HEK293 (cell line): ENCODE measurements at regions not wholly inside any gene's neighbourhood (a gene's known extent, or its start where the extent isn't known, plus 50 kb on each side); places are given as distances from the start of the nearest gene placed in this dataset.
"Not testable (repeated sequence)": the region's sequence is repeated elsewhere in the genome, so short reads cannot be mapped to it uniquely, and the experiment has no call there.

Experiments used
- CTCF ChIA-PET: fragments of 350-600 bp; formaldehyde crosslinking; extraction: SDS; loops from one replicate; lab custom pipeline; 2021; ENCODE audit warnings: antibody characterized with exemption; lab: Yijun Ruan, JAX
- POLR2A ChIA-PET: fragments of 300-600 bp; formaldehyde crosslinking; extraction: SDS; loops from one replicate; lab custom pipeline; 2020; ENCODE audit warnings: antibody characterized with exemption, inconsistent platforms; lab: Yijun Ruan, JAX
- H3K27ac ChIP-seq: fragments of 200-500 bp; sonication (Bioruptor generic); 2 replicates; pipeline ENCODE4 v1.5.1; 2014; ENCODE audit warnings: low read depth, low read length, control low read depth, inconsistent platforms; ENCODE audit errors: extremely low read depth
- H3K36me3 ChIP-seq, 2 experiments: fragments of 200-500 bp in 1 of 2; sonication (Bioruptor generic) in 1 of 2; 1 replicate in 1 of 2; 2 replicates in 1 of 2; pipeline ENCODE4 v1.5.1; 2014 to 2017; ENCODE audit warnings: inconsistent platforms in 2 of 2, low read length in 2 of 2; ENCODE audit not compliant: control insufficient read depth in 2 of 2, insufficient read depth in 1 of 2
- H3K4me1 ChIP-seq: fragments of 200-500 bp; sonication (Bioruptor generic); 2 replicates; pipeline ENCODE4 v1.5.1; 2014; ENCODE audit warnings: mild to moderate bottlenecking, low read length, inconsistent platforms; ENCODE audit not compliant: control insufficient read depth, insufficient read depth
- H3K4me3 ChIP-seq: 2 replicates; pipeline ENCODE4 v1.5.1; 2011; ENCODE audit warnings: low read depth, mild to moderate bottlenecking, control low read depth, low read length, moderate library complexity
- H3K9me3 ChIP-seq: fragments of 200-500 bp; sonication (Bioruptor generic); 2 replicates; pipeline ENCODE4 v1.5.1; 2014; ENCODE audit warnings: low read depth, low read length, inconsistent platforms; ENCODE audit not compliant: control insufficient read depth, insufficient read depth
- IKZF3 ChIP-seq: fragments of 450-650 bp; IDR thresholded peaks from 2 replicates; pipeline ENCODE4 v1.5.0; 2018; ENCODE audit warnings: missing biosample characterization, mild to moderate bottlenecking, missing genetic modification characterization, moderate library complexity
- KLF7 ChIP-seq: fragments of 450-650 bp; formaldehyde crosslinking; IDR thresholded peaks from 2 replicates; pipeline ENCODE4 v1.5.1; 2016; ENCODE audit warnings: missing biosample characterization, missing genetic modification characterization, borderline replicate concordance
- ZNF138 ChIP-seq: fragments of 450-650 bp; formaldehyde crosslinking; IDR thresholded peaks from 2 replicates; pipeline ENCODE4 v1.5.1; 2016; ENCODE audit warnings: missing biosample characterization, missing genetic modification characterization, borderline replicate concordance
- ZNF155 ChIP-seq: fragments of 450-650 bp; formaldehyde crosslinking; IDR thresholded peaks from 2 replicates; pipeline ENCODE4 v1.5.1; 2016; ENCODE audit warnings: missing biosample characterization, missing genetic modification characterization
- ZNF202 ChIP-seq: fragments of 450-650 bp; formaldehyde crosslinking; IDR thresholded peaks from 2 replicates; pipeline ENCODE4 v1.5.1; 2016; ENCODE audit warnings: missing biosample characterization, missing genetic modification characterization, borderline replicate concordance
- ZNF221 ChIP-seq: fragments of 450-650 bp; formaldehyde crosslinking; IDR thresholded peaks from 2 replicates; pipeline ENCODE4 v1.5.1; 2017; ENCODE audit warnings: missing biosample characterization, missing genetic modification characterization, borderline replicate concordance
- ZNF23 ChIP-seq: fragments of 450-650 bp; formaldehyde crosslinking; IDR thresholded peaks from 2 replicates; pipeline ENCODE4 v1.5.1; 2016; ENCODE audit warnings: missing biosample characterization, missing genetic modification characterization, borderline replicate concordance
- ZNF239 ChIP-seq: fragments of 450-650 bp; formaldehyde crosslinking; IDR thresholded peaks from 2 replicates; pipeline ENCODE4 v1.5.1; 2016; ENCODE audit warnings: missing biosample characterization, missing genetic modification characterization
- ZNF26 ChIP-seq: fragments of 450-650 bp; formaldehyde crosslinking; IDR thresholded peaks from 2 replicates; pipeline ENCODE4 v1.5.1; 2016; ENCODE audit warnings: missing biosample characterization, missing genetic modification characterization
- ZNF274 ChIP-seq, 2 experiments: fragments of 200-500 bp in 1 of 2; fragments of 450-650 bp in 1 of 2; sonication (Bioruptor generic) in 1 of 2; formaldehyde crosslinking in 1 of 2; IDR thresholded peaks; 2 replicates each; pipeline versions ENCODE4 v1.5.1 to v1.6.1; 2014 to 2016; ENCODE audit warnings: borderline replicate concordance in 1 of 2, inconsistent platforms in 1 of 2, low read length in 1 of 2, missing biosample characterization in 1 of 2, missing genetic modification characterization in 1 of 2
- ZNF302 ChIP-seq: fragments of 450-650 bp; formaldehyde crosslinking; IDR thresholded peaks from 2 replicates; pipeline ENCODE4 v1.5.1; 2016; ENCODE audit warnings: missing biosample characterization, missing genetic modification characterization, low read depth
- ZNF391 ChIP-seq: fragments of 450-650 bp; formaldehyde crosslinking; IDR thresholded peaks from 2 replicates; pipeline ENCODE4 v1.5.1; 2016; ENCODE audit warnings: low read depth, missing biosample characterization, missing genetic modification characterization, borderline replicate concordance
- ZNF416 ChIP-seq: fragments of 450-650 bp; formaldehyde crosslinking; IDR thresholded peaks from 2 replicates; pipeline ENCODE4 v1.5.1; 2016; ENCODE audit warnings: missing biosample characterization, missing genetic modification characterization
- ZNF521 ChIP-seq: fragments of 450-650 bp; formaldehyde crosslinking; IDR thresholded peaks from 2 replicates; pipeline ENCODE4 v1.5.1; 2017; ENCODE audit warnings: missing biosample characterization, mild to moderate bottlenecking, missing genetic modification characterization
- ZNF600 ChIP-seq: fragments of 450-650 bp; formaldehyde crosslinking; IDR thresholded peaks from 2 replicates; pipeline ENCODE4 v1.5.1; 2016; ENCODE audit warnings: missing biosample characterization, missing genetic modification characterization
- ZNF610 ChIP-seq: fragments of 450-650 bp; formaldehyde crosslinking; IDR thresholded peaks from 2 replicates; pipeline ENCODE4 v1.5.1; 2016; ENCODE audit warnings: missing biosample characterization, missing genetic modification characterization, borderline replicate concordance
- ZNF639 ChIP-seq: fragments of 450-650 bp; formaldehyde crosslinking; IDR thresholded peaks from 2 replicates; pipeline ENCODE4 v1.5.1; 2016; ENCODE audit warnings: missing biosample characterization, missing genetic modification characterization
- ZNF670 ChIP-seq: fragments of 450-650 bp; formaldehyde crosslinking; IDR thresholded peaks from 2 replicates; pipeline ENCODE4 v1.5.1; 2016; ENCODE audit warnings: missing biosample characterization, missing genetic modification characterization, low read depth
- ZNF707 ChIP-seq: fragments of 450-650 bp; formaldehyde crosslinking; IDR thresholded peaks from 2 replicates; pipeline ENCODE4 v1.5.1; 2016; ENCODE audit warnings: missing biosample characterization, missing genetic modification characterization
- ZNF785 ChIP-seq: fragments of 450-650 bp; formaldehyde crosslinking; IDR thresholded peaks from 2 replicates; pipeline ENCODE4 v1.5.1; 2016; ENCODE audit warnings: missing biosample characterization, missing genetic modification characterization
- ZSCAN4 ChIP-seq: fragments of 450-650 bp; formaldehyde crosslinking; IDR thresholded peaks from 2 replicates; pipeline ENCODE4 v1.5.1; 2017; ENCODE audit warnings: missing biosample characterization, missing genetic modification characterization

GRCh38 chrX:139398258-139398657, 132.3 kb upstream of the F9 start:
- CTCF ChIA-PET, H3K4me3 ChIP-seq, H3K4me1 ChIP-seq, H3K36me3 ChIP-seq, H3K27ac ChIP-seq, H3K9me3 ChIP-seq, POLR2A ChIA-PET: not testable (repeated sequence)
- peak; percentile 92 for TF ChIP-seq ZNF302 (tag by site-specific recombination)

GRCh38 chrX:139388254-139388653, 142.3 kb upstream of the F9 start:
- TF ChIP-seq ZNF26 (no peak), ZNF202 (tag by site-specific recombination) (no peak), ZNF239 (tag by site-specific recombination) (no peak), IKZF3 (no peak), ZNF600 (tag by site-specific recombination) (no peak), ZNF23 (tag by site-specific recombination) (no peak), ZNF707 (tag by site-specific recombination) (no peak), ZNF670 (tag by site-specific recombination) (no peak), ZSCAN4 (tag by site-specific recombination) (no peak), ZNF221 (no peak), ZNF391 (tag by site-specific recombination) (no peak), ZNF155 (tag by site-specific recombination) (no peak), ZNF785 (tag by site-specific recombination) (no peak), ZNF610 (tag by site-specific recombination) (no peak), KLF7 (tag by site-specific recombination) (no peak), ZNF521 (tag by site-specific recombination) (no peak), ZNF274 (IDR thresholded peaks at IDR 0.05; ENCODE audit: low read length) (no peak), ZNF274 (tag by site-specific recombination; IDR thresholded peaks at IDR 0.05; ENCODE audit: borderline replicate concordance) (no peak), ZNF416 (no peak), ZNF138 (tag by site-specific recombination) (no peak), ZNF639 (tag by site-specific recombination) (no peak)
- POLR2A ChIA-PET: no interaction called here
- Histone ChIP-seq H3K4me3 (no peak overlapping the region), H3K36me3 (no peaks in the 10 kb centered on the region), H3K27ac (no peak overlapping the region), H3K4me1 (no peaks in the 10 kb centered on the region), H3K9me3 (no peaks in the 10 kb centered on the region; the same call in 1 of the 2 replicates)
- CTCF ChIA-PET: no interaction called here
